AG09309 (cell line): ENCODE measurements at regions not wholly inside any gene's neighbourhood (a gene's known extent, or its start where the extent isn't known, plus 50 kb on each side); places are given as distances from the start of the nearest gene placed in this dataset.

Source experiments
- DNase-seq: peaks from one replicate; pipeline ENCODE4 v3.0.0-alpha.2; 2010; ENCODE audit warnings: low read depth
- H3K4me3 ChIP-seq: 2 replicates; pipeline ENCODE4 v1.5.1; 2011; ENCODE audit warnings: mild to moderate bottlenecking, low read depth, low read length, moderate library complexity; ENCODE audit not compliant: control insufficient read depth
- CTCF ChIP-seq: IDR thresholded peaks from 2 replicates; pipeline ENCODE4 v1.5.1; 2011; ENCODE audit warnings: mild to moderate bottlenecking, low read depth, low read length, inconsistent platforms; ENCODE audit not compliant: insufficient read depth, control insufficient read depth; ENCODE audit errors: missing control alignments

GRCh38 chr12:75760573-75761294 lies 249.3 kb upstream of the KRR1 start:
- DNase-seq, result no peak
- no peak overlapping the region for H3K4me3 ChIP-seq
- TF ChIP-seq CTCF, result no peak

- TF ChIP-seq CTCF, result no peak
- DNase-seq, result peak; percentile 28
- no peak overlapping the region for H3K4me3 ChIP-seq
These were observed 248.6 kb upstream of the KRR1 start for GRCh38 chr12:75759842-75760572.

GRCh38 chr12:75759196-75759595 lies 247.8 kb upstream of the KRR1 start:
- H3K4me3 ChIP-seq, result no peak overlapping the region
- TF ChIP-seq CTCF, result no peak
- DNase-seq, result no peak

- no peak for DNase-seq
- H3K4me3 ChIP-seq, result no peak overlapping the region
- no peak for TF ChIP-seq CTCF
These were observed 245.4 kb upstream of the KRR1 start for GRCh38 chr12:75756771-75757170.

GRCh38 chr12:75756111-75756510 lies 244.7 kb upstream of the KRR1 start:
- TF ChIP-seq CTCF, result no peak
- no peak overlapping the region for H3K4me3 ChIP-seq
- DNase-seq, result no peak

- no peak overlapping the region for H3K4me3 ChIP-seq
- no peak for TF ChIP-seq CTCF
- no peak for DNase-seq
These were observed 243.3 kb upstream of the KRR1 start for GRCh38 chr12:75754698-75755097.
